NCI-H1436 (cell line): ENCODE measurements at regions not wholly inside any gene's neighbourhood (a gene's known extent, or its start where the extent isn't known, plus 50 kb on each side); places are given as distances from the start of the nearest gene placed in this dataset.

ENCODE experiments used
- DNase-seq: peaks from one replicate; lab custom pipeline; 2025; lab: John Stamatoyannopoulos, UW

GRCh38 chr10:31583293-31583692 lies 264.3 kb downstream of the ZEB1 start:
- DNase-seq: no peak

- no peak for DNase-seq
These were observed 263.5 kb downstream of the ZEB1 start for GRCh38 chr10:31582365-31583052.

DNA sequence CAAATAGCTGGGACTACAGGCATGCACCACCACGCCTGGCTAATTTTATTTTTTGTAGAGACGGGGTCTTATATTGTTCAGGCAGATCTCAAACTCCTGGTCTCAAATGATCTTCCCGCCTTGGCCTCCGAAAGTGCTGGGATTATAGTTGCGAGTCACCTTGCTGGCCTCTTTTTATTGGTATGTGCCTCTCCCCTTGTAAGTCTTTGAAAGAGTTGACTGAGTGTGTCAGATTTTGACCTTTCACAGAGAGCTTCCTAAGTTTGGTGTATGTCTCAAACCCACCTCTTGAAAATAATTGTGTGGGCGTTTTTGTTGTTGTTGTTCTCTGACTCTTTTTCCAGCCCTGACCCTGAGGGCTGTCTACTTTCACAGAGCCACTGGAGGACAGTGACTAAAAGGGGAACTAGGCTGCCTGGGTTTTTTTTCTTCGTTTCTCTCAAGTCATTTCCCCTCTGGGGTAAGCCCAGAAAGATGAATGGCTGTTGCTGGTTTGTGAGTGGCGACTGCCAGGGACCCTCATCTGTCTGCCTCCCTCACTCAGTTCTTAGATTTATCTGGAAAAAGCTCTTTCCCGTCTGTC lies 262.8 kb downstream of the ZEB1 start:
- no peak for DNase-seq

GRCh38 chr10:31580646-31581045 lies 261.6 kb downstream of the ZEB1 start:
- no peak for DNase-seq
